ENCODE measurements at regions not wholly inside any gene's neighbourhood (a gene's known extent, or its start where the extent isn't known, plus 50 kb on each side); places are given as distances from the start of the nearest gene placed in this dataset.
A peak's percentile ranks its signal among the peaks of the same experiment; 100 is the strongest.

- no peak for DNase-seq (ENCODE audit: low read depth)
Measured at GRCh38 chr3:72459588-72459987, 388.7 kb downstream of the SHQ1 start.

GRCh38 chr3:72458375-72458774, 389.9 kb downstream of the SHQ1 start:
- no peak for DNase-seq (ENCODE audit: low read depth)

- DNase-seq (ENCODE audit: low read depth) = no peak
Measured at GRCh38 chr3:72454441-72454840, 393.8 kb downstream of the SHQ1 start.

- no peak for DNase-seq (ENCODE audit: low read depth)
Measured at GRCh38 chr3:72453706-72454105, 394.5 kb downstream of the SHQ1 start.

- no peak for DNase-seq (ENCODE audit: low read depth)
Measured at GRCh38 chr3:72452745-72453144, 395.5 kb downstream of the SHQ1 start.

- DNase-seq (ENCODE audit: low read depth) = no peak
Measured at GRCh38 chr3:72451841-72452240, 396.4 kb downstream of the SHQ1 start.

- DNase-seq (ENCODE audit: low read depth) = no peak
Measured at GRCh38 chr3:72449551-72449950, 398.7 kb downstream of the SHQ1 start.

GRCh38 chr3:72448858-72449257, 399.4 kb downstream of the SHQ1 start:
- DNase-seq (ENCODE audit: low read depth) = no peak

- no peak for DNase-seq (ENCODE audit: low read depth)
Measured at GRCh38 chr3:72448375-72448823, 399.8 kb downstream of the SHQ1 start.

GRCh38 chr3:72447059-72447946, 400.9 kb downstream of the SHQ1 start:
- peak; percentile 95 for DNase-seq (ENCODE audit: low read depth)

- no peak for DNase-seq (ENCODE audit: low read depth)
Measured at GRCh38 chr3:72446218-72447058, 401.8 kb downstream of the SHQ1 start, which contains the start of gene RYBP. Gene RYBP (minus strand): TSS chr3:72446621.

- DNase-seq (ENCODE audit: low read depth) = no peak
Measured at GRCh38 chr3:72445827-72446217, 402.4 kb downstream of the SHQ1 start.

GRCh38 chr3:72444656-72445223, 403.5 kb downstream of the SHQ1 start:
- DNase-seq (ENCODE audit: low read depth) = no peak

- no peak for DNase-seq (ENCODE audit: low read depth)
Measured at GRCh38 chr3:72442759-72443158, 405.5 kb downstream of the SHQ1 start.

GRCh38 chr3:72441284-72441994, 406.8 kb downstream of the SHQ1 start:
- no peak for DNase-seq (ENCODE audit: low read depth)

GRCh38 chr3:72440491-72440890, 407.8 kb downstream of the SHQ1 start:
- no peak for DNase-seq (ENCODE audit: low read depth)

GRCh38 chr3:72439321-72440183, 408.7 kb downstream of the SHQ1 start:
- no peak for DNase-seq (ENCODE audit: low read depth)

- no peak for DNase-seq (ENCODE audit: low read depth)
Measured at GRCh38 chr3:72437661-72438406, 410.4 kb downstream of the SHQ1 start.

- no peak for DNase-seq (ENCODE audit: low read depth)
Measured at GRCh38 chr3:72436863-72437592, 411.2 kb downstream of the SHQ1 start.

GRCh38 chr3:72434296-72434695, 413.9 kb downstream of the SHQ1 start:
- DNase-seq (ENCODE audit: low read depth) = no peak

All from activated T-helper 1 cell treated with Interleukin-2 at 50 U/mL for 16 hours (primary cell).